Naive thymus-derived CD8-positive, alpha-beta T cell (primary cell): ENCODE measurements at regions not wholly inside any gene's neighbourhood (a gene's known extent, or its start where the extent isn't known, plus 50 kb on each side); places are given as distances from the start of the nearest gene placed in this dataset.

Source experiments
- ATAC-seq, 2 donors: fragments of 150-1000 bp; cut with Tn5 transposase in 1 of 2; sonication (Bioruptor Pico), chemical (Tn5 transposase) in 1 of 2; 1 replicate in 1 of 2; 2 replicates in 1 of 2; pipeline ENCODE4 v1.10.0; 2021; ENCODE audit warnings: mild to moderate bottlenecking in 2 of 2, moderate library complexity in 2 of 2
- POLR2A ChIA-PET: fragments of 350-600 bp; sonication (Branson Sonifier 250); formaldehyde crosslinking; loops from one replicate; lab custom pipeline; 2021; ENCODE audit warnings: antibody characterized with exemption; lab: Charles Lee
- DNase-seq, 10 donors: peaks; one replicate each; pipeline versions ENCODE4 v3.0.0 to v3.0.0-alpha.2; 2020 to 2022
- H3K27ac Mint-ChIP-seq, 10 donors: one replicate each; pipeline ENCODE4 v1.8.0; 2020 to 2022; ENCODE audit warnings: mild to moderate bottlenecking in 10 of 10, mixed read lengths in 10 of 10, moderate library complexity in 4 of 10, inconsistent platforms in 1 of 10
- H3K27me3 Mint-ChIP-seq, 5 donors: one replicate each; pipeline ENCODE4 v1.8.0; 2021 to 2022; ENCODE audit warnings: mixed read lengths in 5 of 5
- H3K36me3 Mint-ChIP-seq, 3 donors: one replicate each; pipeline ENCODE4 v1.8.0; 2020 to 2022; ENCODE audit warnings: mixed read lengths in 3 of 3, mild to moderate bottlenecking in 2 of 3, inconsistent platforms in 1 of 3
- H3K4me1 Mint-ChIP-seq, 4 donors: one replicate each; pipeline ENCODE4 v1.8.0; 2021 to 2022; ENCODE audit warnings: mixed read lengths in 4 of 4
- H3K4me3 Mint-ChIP-seq, 10 donors: one replicate each; pipeline ENCODE4 v1.8.0; 2020 to 2022; ENCODE audit warnings: mild to moderate bottlenecking in 10 of 10, mixed read lengths in 10 of 10, moderate library complexity in 6 of 10, inconsistent platforms in 1 of 10
- H3K9me3 Mint-ChIP-seq, 9 donors: one replicate each; pipeline ENCODE4 v1.8.0; 2020 to 2022; ENCODE audit warnings: mixed read lengths in 9 of 9, mild to moderate bottlenecking in 3 of 9, inconsistent platforms in 1 of 9, moderate library complexity in 1 of 9

GRCh38 chrX:96435378-96436035 is 249.1 kb upstream of the DIAPH2 start:
- no peak overlapping the region for H3K27ac Mint-ChIP-seq
- H3K36me3 Mint-ChIP-seq: peaks cover 0 to 3% (median 0%) of the 10 kb centered on the region in 3 donors
- H3K9me3 Mint-ChIP-seq: no peaks in the 10 kb centered on the region
- H3K27me3 Mint-ChIP-seq: peaks cover 0 to 5% (median 0%) of the 10 kb centered on the region in 5 donors
- no peaks in the 10 kb centered on the region for H3K4me1 Mint-ChIP-seq
- H3K4me3 Mint-ChIP-seq: no peak overlapping the region
- POLR2A ChIA-PET: no interaction called here
- no peak for DNase-seq
- ATAC-seq: no peak

GRCh38 chrX:96436105-96436504 is 248.5 kb upstream of the DIAPH2 start:
- POLR2A ChIA-PET: no interaction called here
- DNase-seq: no peak
- Mint-ChIP-seq H3K9me3 (no peaks in the 10 kb centered on the region), H3K36me3 (peaks cover 0 to 3% (median 0%) of the 10 kb centered on the region in 3 donors), H3K27ac (no peak overlapping the region), H3K4me1 (no peaks in the 10 kb centered on the region), H3K27me3 (peaks cover 0 to 5% (median 0%) of the 10 kb centered on the region in 5 donors), H3K4me3 (no peak overlapping the region)
- no peak for ATAC-seq

GRCh38 chrX:96438803-96439202 is 245.8 kb upstream of the DIAPH2 start:
- Mint-ChIP-seq H3K4me1 (no peaks in the 10 kb centered on the region), H3K36me3 (peaks cover 0 to 3% (median 0%) of the 10 kb centered on the region in 3 donors), H3K9me3 (no peaks in the 10 kb centered on the region), H3K27me3 (peaks cover 0 to 3% (median 0%) of the 10 kb centered on the region in 5 donors), H3K4me3 (no peak overlapping the region), H3K27ac (no peak overlapping the region)
- POLR2A ChIA-PET: no interaction called here
- ATAC-seq (no peak), DNase-seq (no peak)

GRCh38 chrX:96440941-96441340 is 243.7 kb upstream of the DIAPH2 start:
- H3K27me3 Mint-ChIP-seq: peaks cover 0 to 4% (median 0%) of the 10 kb centered on the region in 5 donors
- no peaks in the 10 kb centered on the region for H3K4me1 Mint-ChIP-seq
- no peak overlapping the region for H3K4me3 Mint-ChIP-seq
- H3K36me3 Mint-ChIP-seq: no peaks in the 10 kb centered on the region
- POLR2A ChIA-PET: no interaction called here
- no peak for DNase-seq
- H3K27ac Mint-ChIP-seq: no peak overlapping the region
- H3K9me3 Mint-ChIP-seq: no peaks in the 10 kb centered on the region
- no peak for ATAC-seq

- DNase-seq: no peak
- Mint-ChIP-seq H3K36me3 (no peaks in the 10 kb centered on the region), H3K4me3 (no peak overlapping the region), H3K9me3 (no peaks in the 10 kb centered on the region), H3K27ac (no peak overlapping the region), H3K27me3 (peaks cover 0 to 4% (median 0%) of the 10 kb centered on the region in 5 donors), H3K4me1 (no peaks in the 10 kb centered on the region)
- no peak for ATAC-seq
- POLR2A ChIA-PET: no interaction called here
These were observed 239.0 kb upstream of the DIAPH2 start for GRCh38 chrX:96445531-96446065.

- Mint-ChIP-seq H3K4me3 (no peak overlapping the region), H3K36me3 (no peaks in the 10 kb centered on the region), H3K27ac (no peak overlapping the region), H3K27me3 (peaks cover 0 to 4% (median 0%) of the 10 kb centered on the region in 5 donors), H3K4me1 (no peaks in the 10 kb centered on the region), H3K9me3 (no peaks in the 10 kb centered on the region)
- POLR2A ChIA-PET: no interaction called here
- DNase-seq (no peak), ATAC-seq (no peak)
These were observed 238.1 kb upstream of the DIAPH2 start for GRCh38 chrX:96446524-96446923.

GRCh38 chrX:96447161-96447560 is 237.5 kb upstream of the DIAPH2 start:
- Mint-ChIP-seq H3K27ac (no peak overlapping the region), H3K36me3 (no peaks in the 10 kb centered on the region), H3K27me3 (peaks cover 0 to 4% (median 0%) of the 10 kb centered on the region in 5 donors), H3K4me3 (no peak overlapping the region), H3K9me3 (no peaks in the 10 kb centered on the region), H3K4me1 (no peaks in the 10 kb centered on the region)
- DNase-seq (no peak), ATAC-seq (no peak)
- POLR2A ChIA-PET: no interaction called here

- POLR2A ChIA-PET: no interaction called here
- Mint-ChIP-seq H3K36me3 (no peaks in the 10 kb centered on the region), H3K4me3 (no peak overlapping the region), H3K27me3 (peaks cover 0 to 4% (median 0%) of the 10 kb centered on the region in 5 donors), H3K9me3 (no peaks in the 10 kb centered on the region), H3K4me1 (no peaks in the 10 kb centered on the region), H3K27ac (no peak overlapping the region)
- DNase-seq: no peak
- no peak for ATAC-seq
These were observed 235.5 kb upstream of the DIAPH2 start for GRCh38 chrX:96449191-96449590.

- Mint-ChIP-seq H3K36me3 (no peaks in the 10 kb centered on the region), H3K27me3 (peaks cover 0 to 4% (median 0%) of the 10 kb centered on the region in 5 donors), H3K27ac (no peak overlapping the region), H3K9me3 (no peaks in the 10 kb centered on the region), H3K4me3 (no peak overlapping the region), H3K4me1 (no peaks in the 10 kb centered on the region)
- POLR2A ChIA-PET: no interaction called here
- ATAC-seq (no peak), DNase-seq (no peak)
These were observed 234.7 kb upstream of the DIAPH2 start for GRCh38 chrX:96449896-96450295.

GRCh38 chrX:96453139-96453538 is 231.5 kb upstream of the DIAPH2 start:
- ATAC-seq (no peak), DNase-seq (no peak)
- Mint-ChIP-seq H3K4me3 (no peak overlapping the region), H3K27me3 (no peaks in the 10 kb centered on the region), H3K4me1 (no peaks in the 10 kb centered on the region), H3K27ac (no peak overlapping the region), H3K36me3 (no peaks in the 10 kb centered on the region), H3K9me3 (no peaks in the 10 kb centered on the region)
- POLR2A ChIA-PET: no interaction called here

GRCh38 chrX:96455078-96455477 is 229.6 kb upstream of the DIAPH2 start:
- ATAC-seq: no peak
- Mint-ChIP-seq H3K9me3 (no peaks in the 10 kb centered on the region), H3K4me3 (no peak overlapping the region)

GRCh38 chrX:96464880-96465558 is 219.6 kb upstream of the DIAPH2 start:
- H3K9me3 Mint-ChIP-seq: peaks cover 0 to 4% (median 0%) of the 10 kb centered on the region in 9 donors
- no peaks in the 10 kb centered on the region for H3K36me3 Mint-ChIP-seq
- no peak overlapping the region for H3K4me3 Mint-ChIP-seq
- H3K27me3 Mint-ChIP-seq: peaks cover 0 to 4% (median 0%) of the 10 kb centered on the region in 5 donors
- no peak for DNase-seq
- POLR2A ChIA-PET: no interaction called here
- ATAC-seq: no peak
- H3K27ac Mint-ChIP-seq: no peak overlapping the region
- peaks cover 0 to 1% (median 0%) of the 10 kb centered on the region in 4 donors for H3K4me1 Mint-ChIP-seq

More at GRCh38 chrX:96455078-96455477, 229.6 kb upstream of the DIAPH2 start:
- POLR2A ChIA-PET: no interaction called here
- Mint-ChIP-seq H3K27me3 (peaks cover 0 to 3% (median 0%) of the 10 kb centered on the region in 5 donors), H3K27ac (no peak overlapping the region), H3K36me3 (no peaks in the 10 kb centered on the region), H3K4me1 (no peaks in the 10 kb centered on the region)
- no peak for DNase-seq

- Mint-ChIP-seq H3K4me3 (no peak overlapping the region), H3K4me1 (no peaks in the 10 kb centered on the region), H3K9me3 (peaks cover 0 to under 1% (median 0%) of the 10 kb centered on the region in 9 donors), H3K36me3 (no peaks in the 10 kb centered on the region), H3K27ac (no peak overlapping the region), H3K27me3 (peaks cover 0 to 1% (median 0%) of the 10 kb centered on the region in 5 donors)
- POLR2A ChIA-PET: no interaction called here
- no peak for ATAC-seq
- no peak for DNase-seq
These were observed 210.5 kb upstream of the DIAPH2 start for GRCh38 chrX:96474029-96474740.
